GM23338 (cell line): ENCODE measurements at regions not wholly inside any gene's neighbourhood (a gene's known extent, or its start where the extent isn't known, plus 50 kb on each side); places are given as distances from the start of the nearest gene placed in this dataset.

ENCODE experiments used
- ATAC-seq: fragments of 200-7000 bp; cut with Tn5 transposase; 3 replicates; pipeline ENCODE4 v1.9.1; 2020
- DNase-seq: peaks from one replicate; pipeline ENCODE4 v3.0.0-alpha.2; 2015; ENCODE audit warnings: low spot score
- H2AFZ ChIP-seq: fragments of 200-600 bp; sonication (generic); 2 replicates; pipeline ENCODE4 v1.8.0; 2016; ENCODE audit warnings: antibody characterized with exemption, mild to moderate bottlenecking, moderate library complexity
- H3F3A ChIP-seq: fragments of 200-600 bp; sonication (generic); replicated peaks from 2 replicates; pipeline ENCODE4 v1.8.0; 2017; ENCODE audit warnings: antibody characterized with exemption, mixed run types, low read depth
- H3K27ac ChIP-seq: fragments of 200-600 bp; sonication (generic); 2 replicates; pipeline ENCODE4 v1.6.1; 2016; ENCODE audit warnings: low read depth
- H3K27me3 ChIP-seq: fragments of 200-600 bp; sonication (generic); 2 replicates; pipeline ENCODE4 v1.8.0; 2016; ENCODE audit warnings: mild to moderate bottlenecking, mixed run types, moderate library complexity; ENCODE audit not compliant: insufficient read depth
- H3K36me3 ChIP-seq: fragments of 200-600 bp; sonication (generic); 2 replicates; pipeline ENCODE4 v1.8.0; 2016; ENCODE audit warnings: mild to moderate bottlenecking; ENCODE audit not compliant: insufficient read depth
- H3K4me1 ChIP-seq: fragments of 200-600 bp; sonication (generic); 2 replicates; pipeline ENCODE4 v1.8.0; 2016; ENCODE audit warnings: mild to moderate bottlenecking, moderate library complexity; ENCODE audit not compliant: insufficient read depth
- H3K4me2 ChIP-seq: fragments of 200-600 bp; sonication (generic); 2 replicates; pipeline ENCODE4 v1.7.1; 2017; ENCODE audit warnings: mixed run types
- H3K4me3 ChIP-seq: fragments of 200-600 bp; sonication (generic); 2 replicates; pipeline ENCODE4 v1.6.1; 2016; ENCODE audit warnings: mixed run types
- H3K79me2 ChIP-seq: fragments of 200-600 bp; sonication (generic); replicated peaks from 2 replicates; pipeline ENCODE4 v1.8.0; 2017; ENCODE audit warnings: mild to moderate bottlenecking; ENCODE audit not compliant: insufficient read depth
- H3K9me2 ChIP-seq: fragments of 200-600 bp; sonication (generic); 2 replicates; pipeline ENCODE4 v1.8.0; 2017; ENCODE audit not compliant: insufficient read depth
- H4K20me1 ChIP-seq: fragments of 200-600 bp; sonication (generic); replicated peaks from 2 replicates; pipeline ENCODE4 v1.8.0; 2017; ENCODE audit warnings: mild to moderate bottlenecking; ENCODE audit not compliant: insufficient read depth
- H3K27ac Mint-ChIP-seq: 2 replicates; pipeline ENCODE4 v1.8.0; 2020; ENCODE audit warnings: inconsistent platforms, mild to moderate bottlenecking, moderate library complexity, mixed read lengths
- H3K27me3 Mint-ChIP-seq: 3 replicates; pipeline ENCODE4 v1.8.0; 2022; ENCODE audit warnings: low read depth, mild to moderate bottlenecking, moderate library complexity, mixed read lengths, inconsistent platforms; ENCODE audit not compliant: insufficient read depth, poor library complexity
- H3K36me3 Mint-ChIP-seq: 3 replicates; pipeline ENCODE4 v1.8.0; 2021; ENCODE audit warnings: low read depth, mild to moderate bottlenecking, inconsistent platforms, moderate library complexity, mixed read lengths
- H3K4me1 Mint-ChIP-seq: 3 replicates; pipeline ENCODE4 v1.8.0; 2020; ENCODE audit warnings: mild to moderate bottlenecking, inconsistent platforms, mixed read lengths
- H3K4me3 Mint-ChIP-seq: 3 replicates; pipeline ENCODE4 v1.8.0; 2021; ENCODE audit warnings: moderate library complexity, mild to moderate bottlenecking, inconsistent platforms, mixed read lengths
- H3K9me3 Mint-ChIP-seq: 3 replicates; pipeline ENCODE4 v1.8.0; 2020; ENCODE audit warnings: moderate library complexity, mild to moderate bottlenecking, inconsistent platforms, mixed read lengths
- CREB1 ChIP-seq: fragments of 250-450 bp; sonication (Bioruptor Pico); IDR thresholded peaks from 2 replicates; pipeline ENCODE4 v1.5.0; 2020; ENCODE audit warnings: low read depth, mild to moderate bottlenecking, moderate library complexity
- POLR2AphosphoS5 ChIP-seq: IDR thresholded peaks from 2 replicates; pipeline ENCODE4 v1.6.1; 2016; ENCODE audit warnings: antibody characterized with exemption, low read depth
- STAT1 ChIP-seq: IDR thresholded peaks from one replicate; pipeline ENCODE4 v1.6.1; 2016; ENCODE audit warnings: antibody characterized with exemption; ENCODE audit not compliant: unreplicated experiment
- TF ChIP-seq, protein P1 (sequence below), 2 experiments: fragments of 200-600 bp in 1 of 2; sonication (generic) in 1 of 2; conservative IDR thresholded peaks; 2 replicates each; pipeline versions ENCODE4 v1.5.1 to v1.6.1; 2016 to 2017; ENCODE audit warnings: antibody characterized with exemption in 2 of 2, low read depth in 2 of 2, mild to moderate bottlenecking in 2 of 2, moderate library complexity in 1 of 2
- TF ChIP-seq, protein P2 (sequence below): IDR thresholded peaks from one replicate; pipeline ENCODE4 v1.6.1; 2018; ENCODE audit warnings: antibody characterized with exemption; ENCODE audit not compliant: unreplicated experiment

DNA sequence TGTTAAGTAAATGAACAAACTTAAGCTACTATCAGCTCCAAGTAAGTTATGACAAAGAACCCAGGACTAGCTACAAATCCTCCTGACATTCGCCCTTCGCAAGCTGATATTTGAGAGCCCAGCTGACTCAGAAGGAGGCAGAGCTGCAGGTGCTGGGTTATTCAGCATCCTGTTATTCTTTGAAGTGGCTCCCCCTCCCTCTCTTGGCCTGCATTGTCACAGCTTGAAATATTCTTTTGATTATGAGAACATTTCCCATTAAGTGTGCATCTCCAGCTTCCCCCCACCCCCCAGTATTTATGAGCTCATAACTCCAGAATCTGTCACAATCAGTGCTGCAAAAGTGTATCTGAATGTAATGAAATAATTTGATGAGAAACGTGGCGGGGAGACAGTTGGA, 78.8 kb upstream of the RALY start:
- no peaks in the 10 kb centered on the region for H4K20me1 ChIP-seq
- H3K4me3 ChIP-seq, result no peak overlapping the region
- H3K27me3 ChIP-seq, result no peaks in the 10 kb centered on the region
- H3K27ac ChIP-seq, result no peak overlapping the region
- H3F3A ChIP-seq, result no peaks in the 10 kb centered on the region
- no peak for TF ChIP-seq CREB1 (CRISPR knock-in tag)
- TF ChIP-seq STAT1, result no peak
- TF ChIP-seq POLR2AphosphoS5, result no peak
- peak; percentile 41; the same call in 2 of the 3 replicates for ATAC-seq
- DNase-seq, result no peak
- no peaks in the 10 kb centered on the region for H3K4me1 ChIP-seq
- H2AFZ ChIP-seq, result no peak overlapping the region
- Mint-ChIP-seq H3K36me3 (no peaks in the 10 kb centered on the region), H3K9me3 (no peaks in the 10 kb centered on the region), H3K27me3 (peaks cover 2% of the 10 kb centered on the region), H3K4me1 (peaks cover 8% of the 10 kb centered on the region; the same call in 2 of the 3 replicates), H3K4me3 (no peak overlapping the region), H3K27ac (no peak overlapping the region)
- no peaks in the 10 kb centered on the region for H3K36me3 ChIP-seq
- no peaks in the 10 kb centered on the region for H3K9me2 ChIP-seq
- no peak overlapping the region for H3K4me2 ChIP-seq
- H3K79me2 ChIP-seq, result no peaks in the 10 kb centered on the region

DNA sequence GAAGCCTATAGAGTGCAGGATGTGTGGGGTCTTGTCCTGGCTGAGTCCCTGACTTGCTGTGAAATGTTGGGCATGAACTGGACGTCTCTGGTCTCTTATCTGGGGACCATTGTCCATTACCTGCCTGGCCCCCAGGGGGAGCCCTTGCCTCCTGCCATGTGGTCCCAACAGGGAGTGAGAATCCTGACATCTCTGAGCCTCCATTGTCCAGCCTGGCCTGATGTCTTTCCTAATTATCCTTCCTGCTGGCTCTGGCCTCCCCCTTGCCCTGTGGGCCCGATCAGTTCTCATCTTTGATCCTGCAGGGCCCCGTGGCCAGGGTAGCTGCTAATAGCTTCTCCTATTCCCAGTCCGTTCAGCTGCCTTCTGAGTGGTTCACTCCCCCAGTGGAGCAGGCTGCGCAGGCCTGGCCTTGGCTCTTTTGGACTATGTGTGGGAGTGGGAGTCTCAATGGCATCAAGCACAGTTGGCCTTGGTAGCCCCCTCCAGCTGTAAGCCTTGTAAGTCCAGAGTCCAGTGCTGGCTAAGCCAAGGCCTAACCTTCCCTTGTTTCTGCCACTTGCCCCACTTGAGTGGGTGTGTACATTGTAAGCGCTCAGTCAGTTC, 77.9 kb upstream of the RALY start:
- Histone ChIP-seq H3K36me3 (no peaks in the 10 kb centered on the region), H3K4me1 (no peaks in the 10 kb centered on the region), H3K9me2 (no peaks in the 10 kb centered on the region), H2AFZ (peak overlapping the region; percentile 84; the same call in 1 of the 2 replicates), H3K79me2 (no peaks in the 10 kb centered on the region), H3K4me2 (no peak overlapping the region), H3K27me3 (no peaks in the 10 kb centered on the region), H3F3A (no peaks in the 10 kb centered on the region), H3K27ac (no peak overlapping the region), H3K4me3 (no peak overlapping the region), H4K20me1 (no peaks in the 10 kb centered on the region)
- Mint-ChIP-seq H3K27me3 (peaks cover 6% of the 10 kb centered on the region), H3K9me3 (no peaks in the 10 kb centered on the region; the same call in 2 of the 3 replicates), H3K4me1 (peaks cover 8% of the 10 kb centered on the region; the same call in 2 of the 3 replicates), H3K4me3 (no peak overlapping the region), H3K36me3 (no peaks in the 10 kb centered on the region), H3K27ac (no peak overlapping the region)
- DNase-seq (peak; percentile 65), ATAC-seq (peak; percentile 88)
- TF ChIP-seq, protein P1, sequence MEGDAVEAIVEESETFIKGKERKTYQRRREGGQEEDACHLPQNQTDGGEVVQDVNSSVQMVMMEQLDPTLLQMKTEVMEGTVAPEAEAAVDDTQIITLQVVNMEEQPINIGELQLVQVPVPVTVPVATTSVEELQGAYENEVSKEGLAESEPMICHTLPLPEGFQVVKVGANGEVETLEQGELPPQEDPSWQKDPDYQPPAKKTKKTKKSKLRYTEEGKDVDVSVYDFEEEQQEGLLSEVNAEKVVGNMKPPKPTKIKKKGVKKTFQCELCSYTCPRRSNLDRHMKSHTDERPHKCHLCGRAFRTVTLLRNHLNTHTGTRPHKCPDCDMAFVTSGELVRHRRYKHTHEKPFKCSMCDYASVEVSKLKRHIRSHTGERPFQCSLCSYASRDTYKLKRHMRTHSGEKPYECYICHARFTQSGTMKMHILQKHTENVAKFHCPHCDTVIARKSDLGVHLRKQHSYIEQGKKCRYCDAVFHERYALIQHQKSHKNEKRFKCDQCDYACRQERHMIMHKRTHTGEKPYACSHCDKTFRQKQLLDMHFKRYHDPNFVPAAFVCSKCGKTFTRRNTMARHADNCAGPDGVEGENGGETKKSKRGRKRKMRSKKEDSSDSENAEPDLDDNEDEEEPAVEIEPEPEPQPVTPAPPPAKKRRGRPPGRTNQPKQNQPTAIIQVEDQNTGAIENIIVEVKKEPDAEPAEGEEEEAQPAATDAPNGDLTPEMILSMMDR (conservative IDR thresholded peaks at IDR 0.05; ENCODE audit: low read depth in 2 of 2), result peak; percentile 72 to 86
- TF ChIP-seq, protein P2, sequence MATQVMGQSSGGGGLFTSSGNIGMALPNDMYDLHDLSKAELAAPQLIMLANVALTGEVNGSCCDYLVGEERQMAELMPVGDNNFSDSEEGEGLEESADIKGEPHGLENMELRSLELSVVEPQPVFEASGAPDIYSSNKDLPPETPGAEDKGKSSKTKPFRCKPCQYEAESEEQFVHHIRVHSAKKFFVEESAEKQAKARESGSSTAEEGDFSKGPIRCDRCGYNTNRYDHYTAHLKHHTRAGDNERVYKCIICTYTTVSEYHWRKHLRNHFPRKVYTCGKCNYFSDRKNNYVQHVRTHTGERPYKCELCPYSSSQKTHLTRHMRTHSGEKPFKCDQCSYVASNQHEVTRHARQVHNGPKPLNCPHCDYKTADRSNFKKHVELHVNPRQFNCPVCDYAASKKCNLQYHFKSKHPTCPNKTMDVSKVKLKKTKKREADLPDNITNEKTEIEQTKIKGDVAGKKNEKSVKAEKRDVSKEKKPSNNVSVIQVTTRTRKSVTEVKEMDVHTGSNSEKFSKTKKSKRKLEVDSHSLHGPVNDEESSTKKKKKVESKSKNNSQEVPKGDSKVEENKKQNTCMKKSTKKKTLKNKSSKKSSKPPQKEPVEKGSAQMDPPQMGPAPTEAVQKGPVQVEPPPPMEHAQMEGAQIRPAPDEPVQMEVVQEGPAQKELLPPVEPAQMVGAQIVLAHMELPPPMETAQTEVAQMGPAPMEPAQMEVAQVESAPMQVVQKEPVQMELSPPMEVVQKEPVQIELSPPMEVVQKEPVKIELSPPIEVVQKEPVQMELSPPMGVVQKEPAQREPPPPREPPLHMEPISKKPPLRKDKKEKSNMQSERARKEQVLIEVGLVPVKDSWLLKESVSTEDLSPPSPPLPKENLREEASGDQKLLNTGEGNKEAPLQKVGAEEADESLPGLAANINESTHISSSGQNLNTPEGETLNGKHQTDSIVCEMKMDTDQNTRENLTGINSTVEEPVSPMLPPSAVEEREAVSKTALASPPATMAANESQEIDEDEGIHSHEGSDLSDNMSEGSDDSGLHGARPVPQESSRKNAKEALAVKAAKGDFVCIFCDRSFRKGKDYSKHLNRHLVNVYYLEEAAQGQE, result no peak
